ENCODE measurements at regions not wholly inside any gene's neighbourhood (a gene's known extent, or its start where the extent isn't known, plus 50 kb on each side); places are given as distances from the start of the nearest gene placed in this dataset.

- TF ChIP-seq SUZ12 (IDR thresholded peaks at IDR 0.05; ENCODE audit: extremely low read depth, insufficient read depth, insufficient read length) (no peak), YY1 (IDR thresholded peaks at IDR 0.05; ENCODE audit: insufficient read depth, insufficient read length) (no peak)
Measured at GRCh38 chrX:75649829-75650228, 127.0 kb upstream of the ZDHHC15 start.
